ENCODE measurements at regions not wholly inside any gene's neighbourhood (a gene's known extent, or its start where the extent isn't known, plus 50 kb on each side); places are given as distances from the start of the nearest gene placed in this dataset.

- Histone ChIP-seq H3K27me3 (ENCODE audit: control insufficient read depth in 2 of 2, insufficient read depth in 2 of 2, low read length in 2 of 2) (no peaks in the 10 kb centered on the region), H3K9me3 (replicated peaks; ENCODE audit: control insufficient read depth, insufficient read depth, low read length) (no peaks in the 10 kb centered on the region), H3K36me3 (ENCODE audit: control insufficient read depth in 2 of 2, extremely low read depth in 1 of 2, insufficient read depth in 2 of 2, low read length in 2 of 2) (no peaks in the 10 kb centered on the region), H2AFZ (ENCODE audit: low read depth, low read length) (no peak overlapping the region), H3K27ac (ENCODE audit: insufficient read depth, low read depth, low read length) (no peak overlapping the region), H3K4me2 (ENCODE audit: insufficient read depth, low read length) (no peak overlapping the region), H3K9me1 (replicated peaks; ENCODE audit: control insufficient read depth, extremely low read depth, insufficient read depth, low read length) (no peaks in the 10 kb centered on the region), H3K4me1 (ENCODE audit: control insufficient read depth, extremely low read depth, insufficient read depth, low read length) (no peaks in the 10 kb centered on the region), H4K20me1 (replicated peaks; ENCODE audit: control insufficient read depth, extremely low read depth, insufficient read depth, low read length) (no peaks in the 10 kb centered on the region), H3K4me3 (replicated peaks in 1 of 3; ENCODE audit: insufficient read depth in 1 of 3, low read depth in 1 of 3, low read length in 3 of 3) (no peak overlapping the region), H3K79me2 (ENCODE audit: control insufficient read depth, insufficient read depth, low read length) (no peaks in the 10 kb centered on the region), H3K9ac (replicated peaks; ENCODE audit: extremely low read depth, insufficient read depth, low read length) (no peak overlapping the region)
- no peak for FAIRE-seq
- intact Hi-C loops (cut with micrococcal nuclease) (no loop called here), dilution Hi-C loops (cut with MboI; ENCODE audit: extremely low pct_ligation_motif_present, low sequenced_read_pairs) (no loop called here)
- no TSS peak for BruUV-seq (replicated peaks)
- no peak for DNase-seq (ENCODE audit: low read depth, low spot score)
- ChIA-PET POLR2A (no interaction called here), CTCF (interaction anchor here (1.3 kb wide), 1 partner anchor 10 kb away, joined by 5 read pairs; no protein-coding TSS in a partner anchor)
- TF ChIP-seq POLR2A (IDR thresholded peaks at IDR 0.05; ENCODE audit: low read depth, low read length) (no peak), JUN (IDR thresholded peaks at IDR 0.05; ENCODE audit: borderline replicate concordance, insufficient read depth, insufficient read length, low read depth) (no peak), MYC (IDR thresholded peaks at IDR 0.05; ENCODE audit: low read depth, low read length) (no peak), POLR2AphosphoS5 (IDR thresholded peaks at IDR 0.05; ENCODE audit: insufficient read depth, low read depth, low read length) (no peak), EZH2 (IDR thresholded peaks at IDR 0.05; ENCODE audit: borderline replicate concordance, low read depth, low read length, severe bottlenecking) (no peak)
Observed at GRCh38 chr5:21615195-21615765, 1237.9 kb downstream of the CDH12 start.

GRCh38 chr5:21613971-21614488 is 1239.1 kb downstream of the CDH12 start:
- TF ChIP-seq POLR2A (IDR thresholded peaks at IDR 0.05; ENCODE audit: low read depth, low read length) (no peak), FOS (IDR thresholded peaks at IDR 0.05; ENCODE audit: borderline replicate concordance, insufficient read depth, low read length) (no peak), JUN (IDR thresholded peaks at IDR 0.05; ENCODE audit: borderline replicate concordance, insufficient read depth, insufficient read length, low read depth) (no peak), CTCF (IDR thresholded peaks at IDR 0.05; ENCODE audit: extremely low read depth in 1 of 2, insufficient read depth in 1 of 2, low read depth in 1 of 2, low read length in 2 of 2) (no peak), POLR2AphosphoS5 (IDR thresholded peaks at IDR 0.05; ENCODE audit: insufficient read depth, low read depth, low read length) (no peak), MYC (IDR thresholded peaks at IDR 0.05; ENCODE audit: low read depth, low read length) (no peak), EZH2 (IDR thresholded peaks at IDR 0.05; ENCODE audit: borderline replicate concordance, low read depth, low read length, severe bottlenecking) (no peak), GATA2 (IDR thresholded peaks at IDR 0.05; ENCODE audit: insufficient read depth, insufficient read length, low read depth, low read length) (no peak)
- dilution Hi-C loops (cut with MboI; ENCODE audit: extremely low pct_ligation_motif_present, low sequenced_read_pairs) (no loop called here), intact Hi-C loops (cut with micrococcal nuclease) (no loop called here)
- Histone ChIP-seq H3K79me2 (ENCODE audit: control insufficient read depth, insufficient read depth, low read length) (no peaks in the 10 kb centered on the region), H4K20me1 (replicated peaks; ENCODE audit: control insufficient read depth, extremely low read depth, insufficient read depth, low read length) (no peaks in the 10 kb centered on the region), H3K4me3 (replicated peaks in 1 of 3; ENCODE audit: insufficient read depth in 1 of 3, low read depth in 1 of 3, low read length in 3 of 3) (no peak overlapping the region), H3K4me2 (ENCODE audit: insufficient read depth, low read length) (no peak overlapping the region), H3K9me3 (replicated peaks; ENCODE audit: control insufficient read depth, insufficient read depth, low read length) (no peaks in the 10 kb centered on the region), H3K36me3 (ENCODE audit: control insufficient read depth in 2 of 2, extremely low read depth in 1 of 2, insufficient read depth in 2 of 2, low read length in 2 of 2) (no peaks in the 10 kb centered on the region), H2AFZ (ENCODE audit: low read depth, low read length) (no peak overlapping the region), H3K27ac (ENCODE audit: insufficient read depth, low read depth, low read length) (no peak overlapping the region), H3K27me3 (ENCODE audit: control insufficient read depth in 2 of 2, insufficient read depth in 2 of 2, low read length in 2 of 2) (no peaks in the 10 kb centered on the region), H3K4me1 (ENCODE audit: control insufficient read depth, extremely low read depth, insufficient read depth, low read length) (no peaks in the 10 kb centered on the region), H3K9ac (replicated peaks; ENCODE audit: extremely low read depth, insufficient read depth, low read length) (no peak overlapping the region), H3K9me1 (replicated peaks; ENCODE audit: control insufficient read depth, extremely low read depth, insufficient read depth, low read length) (no peaks in the 10 kb centered on the region)
- BruUV-seq (replicated peaks), result no TSS peak
- FAIRE-seq, result no peak
- ChIA-PET CTCF (no interaction called here), POLR2A (no interaction called here)
- DNase-seq (ENCODE audit: low read depth, low spot score), result no peak

Measured in endothelial cell of umbilical vein (primary cell).